ENCODE measurements at regions not wholly inside any gene's neighbourhood (a gene's known extent, or its start where the extent isn't known, plus 50 kb on each side); places are given as distances from the start of the nearest gene placed in this dataset.

- TF ChIP-seq, protein P1, sequence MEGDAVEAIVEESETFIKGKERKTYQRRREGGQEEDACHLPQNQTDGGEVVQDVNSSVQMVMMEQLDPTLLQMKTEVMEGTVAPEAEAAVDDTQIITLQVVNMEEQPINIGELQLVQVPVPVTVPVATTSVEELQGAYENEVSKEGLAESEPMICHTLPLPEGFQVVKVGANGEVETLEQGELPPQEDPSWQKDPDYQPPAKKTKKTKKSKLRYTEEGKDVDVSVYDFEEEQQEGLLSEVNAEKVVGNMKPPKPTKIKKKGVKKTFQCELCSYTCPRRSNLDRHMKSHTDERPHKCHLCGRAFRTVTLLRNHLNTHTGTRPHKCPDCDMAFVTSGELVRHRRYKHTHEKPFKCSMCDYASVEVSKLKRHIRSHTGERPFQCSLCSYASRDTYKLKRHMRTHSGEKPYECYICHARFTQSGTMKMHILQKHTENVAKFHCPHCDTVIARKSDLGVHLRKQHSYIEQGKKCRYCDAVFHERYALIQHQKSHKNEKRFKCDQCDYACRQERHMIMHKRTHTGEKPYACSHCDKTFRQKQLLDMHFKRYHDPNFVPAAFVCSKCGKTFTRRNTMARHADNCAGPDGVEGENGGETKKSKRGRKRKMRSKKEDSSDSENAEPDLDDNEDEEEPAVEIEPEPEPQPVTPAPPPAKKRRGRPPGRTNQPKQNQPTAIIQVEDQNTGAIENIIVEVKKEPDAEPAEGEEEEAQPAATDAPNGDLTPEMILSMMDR (IDR thresholded peaks at IDR 0.05; ENCODE audit: insufficient read depth, low read length, severe bottlenecking) = no peak
- DNase-seq (ENCODE audit: low read depth) = no peak
- H3K4me3 ChIP-seq (ENCODE audit: low read depth, low read length) = no peak overlapping the region
- FAIRE-seq = no peak
- H3K36me3 ChIP-seq (ENCODE audit: control insufficient read depth, insufficient read depth, low read length) = no peaks in the 10 kb centered on the region
- no peaks in the 10 kb centered on the region for H3K27me3 ChIP-seq (ENCODE audit: control insufficient read depth, insufficient read depth, low read length)
Measured at GRCh38 chr16:64202571-64202970, 919.3 kb downstream of the CDH11 start.

GRCh38 chr16:64196444-64196843 lies 925.4 kb downstream of the CDH11 start:
- DNase-seq (ENCODE audit: low read depth) = no peak
- TF ChIP-seq, protein P1 (IDR thresholded peaks at IDR 0.05; ENCODE audit: insufficient read depth, low read length, severe bottlenecking) = no peak
- Histone ChIP-seq H3K27me3 (ENCODE audit: control insufficient read depth, insufficient read depth, low read length) (no peaks in the 10 kb centered on the region), H3K36me3 (ENCODE audit: control insufficient read depth, insufficient read depth, low read length) (no peaks in the 10 kb centered on the region), H3K4me3 (ENCODE audit: low read depth, low read length) (no peak overlapping the region)
- no peak for FAIRE-seq

- Histone ChIP-seq H3K36me3 (ENCODE audit: control insufficient read depth, insufficient read depth, low read length) (no peaks in the 10 kb centered on the region), H3K27me3 (ENCODE audit: control insufficient read depth, insufficient read depth, low read length) (no peaks in the 10 kb centered on the region), H3K4me3 (ENCODE audit: low read depth, low read length) (no peak overlapping the region)
- DNase-seq (ENCODE audit: low read depth) (no peak), FAIRE-seq (no peak)
- TF ChIP-seq, protein P1 (IDR thresholded peaks at IDR 0.05; ENCODE audit: insufficient read depth, low read length, severe bottlenecking) = no peak
Measured at GRCh38 chr16:64185954-64186353, 935.9 kb downstream of the CDH11 start.

- TF ChIP-seq, protein P1 (IDR thresholded peaks at IDR 0.05; ENCODE audit: insufficient read depth, low read length, severe bottlenecking) = no peak
- DNase-seq (ENCODE audit: low read depth) (no peak), FAIRE-seq (no peak)
- H3K36me3 ChIP-seq (ENCODE audit: control insufficient read depth, insufficient read depth, low read length) = no peaks in the 10 kb centered on the region
- H3K27me3 ChIP-seq (ENCODE audit: control insufficient read depth, insufficient read depth, low read length) = no peaks in the 10 kb centered on the region
- H3K4me3 ChIP-seq (ENCODE audit: low read depth, low read length) = no peak overlapping the region
Measured at GRCh38 chr16:64184156-64184555, 937.7 kb downstream of the CDH11 start.

DNA sequence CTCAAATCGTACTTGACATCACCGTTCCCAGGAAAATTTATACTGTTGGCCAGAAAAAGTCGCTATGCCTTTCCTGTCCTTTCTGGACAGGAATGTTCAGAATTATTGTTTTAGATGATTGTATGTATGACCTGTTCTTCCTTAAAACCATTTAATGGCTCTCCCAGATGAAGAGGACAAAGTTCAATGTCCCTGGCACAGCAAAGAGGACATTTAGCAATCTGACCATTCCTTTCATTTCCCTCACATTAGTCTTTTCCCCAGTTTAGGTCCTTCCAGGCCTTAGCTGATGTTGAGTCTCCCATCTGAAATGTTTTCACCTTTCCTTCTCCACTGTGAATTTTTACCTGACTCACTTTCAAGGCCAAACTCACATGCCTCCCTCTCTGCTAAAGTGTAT lies 938.9 kb downstream of the CDH11 start:
- H3K36me3 ChIP-seq (ENCODE audit: control insufficient read depth, insufficient read depth, low read length) = no peaks in the 10 kb centered on the region
- no peaks in the 10 kb centered on the region for H3K27me3 ChIP-seq (ENCODE audit: control insufficient read depth, insufficient read depth, low read length)
- DNase-seq (ENCODE audit: low read depth) = no peak
- TF ChIP-seq, protein P1 (IDR thresholded peaks at IDR 0.05; ENCODE audit: insufficient read depth, low read length, severe bottlenecking) = no peak
- no peak overlapping the region for H3K4me3 ChIP-seq (ENCODE audit: low read depth, low read length)
- FAIRE-seq = no peak

DNA sequence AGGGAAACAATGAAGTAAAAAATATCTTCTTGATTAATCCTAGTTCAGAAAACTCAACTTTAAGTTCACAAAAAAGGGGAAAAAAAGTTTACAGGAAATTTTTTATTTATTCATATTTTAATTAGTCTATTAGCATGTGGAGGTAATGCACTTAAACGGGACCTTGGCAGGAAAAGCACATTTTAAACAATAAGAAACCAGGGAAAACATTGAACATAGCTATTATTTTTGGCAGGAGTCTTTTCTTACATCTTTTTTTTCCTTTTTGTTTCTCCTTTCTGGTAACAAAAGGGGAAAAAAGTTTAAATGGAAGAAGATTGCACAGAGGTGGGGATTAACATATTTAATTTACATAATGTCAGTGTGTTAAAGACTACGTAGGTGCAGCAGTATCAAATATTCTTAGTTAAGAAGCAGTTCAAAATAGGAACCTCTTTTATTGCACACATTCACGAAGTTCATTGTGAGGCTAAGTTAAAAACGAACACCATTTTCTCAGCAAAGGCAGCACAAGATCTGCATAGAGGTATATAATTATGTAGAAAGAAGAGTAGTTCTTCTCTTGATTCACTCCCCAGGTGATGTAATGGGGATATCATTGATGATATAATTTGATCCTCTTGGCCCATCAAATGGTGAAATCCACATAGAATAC lies 940.5 kb downstream of the CDH11 start:
- DNase-seq (ENCODE audit: low read depth) (no peak), FAIRE-seq (no peak)
- TF ChIP-seq, protein P1 (IDR thresholded peaks at IDR 0.05; ENCODE audit: insufficient read depth, low read length, severe bottlenecking) = no peak
- Histone ChIP-seq H3K27me3 (ENCODE audit: control insufficient read depth, insufficient read depth, low read length) (no peaks in the 10 kb centered on the region), H3K36me3 (ENCODE audit: control insufficient read depth, insufficient read depth, low read length) (no peaks in the 10 kb centered on the region), H3K4me3 (ENCODE audit: low read depth, low read length) (no peak overlapping the region)

Measured in bronchial epithelial cell (primary cell).